Urothelium cell line (cell line): ENCODE measurements at regions not wholly inside any gene's neighbourhood (a gene's known extent, or its start where the extent isn't known, plus 50 kb on each side); places are given as distances from the start of the nearest gene placed in this dataset.

Experiments
- DNase-seq: peaks from one replicate; pipeline ENCODE4 v3.0.0; 2011; ENCODE audit warnings: low spot score, mixed read lengths
- FAIRE-seq: peaks from 2 replicates; lab custom pipeline; 2011; peaks lifted over from hg19 to GRCh38; lab: Jason Lieb, UNC

DNA sequence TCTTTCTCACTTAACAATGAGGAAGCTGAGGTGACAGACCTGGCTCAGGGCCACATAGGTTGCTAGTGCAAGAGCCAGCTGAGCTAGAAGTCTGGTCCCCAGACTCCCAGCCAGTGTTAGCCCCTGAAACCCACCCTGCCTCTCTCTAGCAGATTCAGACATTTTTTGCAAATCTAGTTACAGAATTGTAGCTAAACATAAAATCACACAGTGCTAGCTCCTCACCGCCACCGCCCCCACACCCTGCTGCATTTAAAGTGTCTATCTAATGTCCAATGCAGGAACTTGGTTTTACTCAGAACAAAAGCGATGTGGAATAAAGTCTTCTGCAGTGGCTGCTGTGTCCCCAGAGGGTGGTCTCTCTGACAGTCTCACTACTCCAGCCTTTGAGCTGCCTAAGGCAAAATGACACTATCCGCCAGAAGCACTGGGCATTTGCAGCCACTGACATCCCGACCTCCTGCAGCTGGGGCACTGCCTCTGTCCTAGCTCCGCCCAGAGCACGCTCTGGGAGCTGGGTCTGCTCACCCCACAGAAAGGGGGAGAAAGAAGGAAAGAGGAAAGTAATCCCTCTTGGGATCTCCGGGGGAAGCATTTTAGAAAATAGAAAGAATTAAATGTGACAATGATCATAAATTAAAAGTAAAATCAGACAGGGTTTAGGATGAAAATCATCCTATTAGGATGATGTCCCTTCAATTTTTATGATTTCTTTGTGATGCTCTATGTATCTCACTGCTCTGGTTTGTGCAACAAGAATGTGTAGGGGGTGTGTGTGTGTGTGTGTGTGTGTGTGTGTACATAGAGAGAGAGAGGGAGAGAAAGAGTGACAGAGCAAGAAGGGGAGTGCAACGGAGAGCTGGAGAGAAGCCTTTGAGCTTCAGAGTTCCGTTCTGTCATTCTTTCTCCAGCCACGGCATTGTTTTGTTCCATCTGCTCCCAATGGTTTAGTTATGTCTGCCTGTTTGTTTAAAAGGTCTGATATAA is 50.5 kb upstream of the ST8SIA3 start:
- FAIRE-seq (no peak), DNase-seq (no peak)
